ENCODE measurements at regions not wholly inside any gene's neighbourhood (a gene's known extent, or its start where the extent isn't known, plus 50 kb on each side); places are given as distances from the start of the nearest gene placed in this dataset.

DNA sequence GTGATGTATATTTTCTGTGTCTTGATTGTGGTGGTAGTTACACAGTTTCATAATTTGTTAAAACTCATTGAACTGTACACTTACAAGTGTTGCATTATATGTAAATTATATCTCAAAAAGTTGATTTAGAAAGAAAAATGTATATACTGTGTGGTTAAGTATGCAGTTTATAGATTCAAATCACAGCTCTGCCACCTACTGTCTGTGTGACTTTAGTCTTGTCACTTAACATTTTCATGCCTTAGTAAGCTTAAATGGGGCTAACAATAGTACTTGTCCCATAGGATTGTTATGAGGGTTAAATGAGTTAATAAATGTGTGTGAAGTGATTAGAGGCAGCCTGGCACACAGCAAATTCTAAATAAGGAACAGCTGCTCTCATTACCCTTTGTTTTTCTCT is 120.9 kb upstream of the P2RY1 start:
- peak in 1 of 2 donors; percentile 2 for DNase-seq (ENCODE audit: low read depth in 2 of 2)

DNA sequence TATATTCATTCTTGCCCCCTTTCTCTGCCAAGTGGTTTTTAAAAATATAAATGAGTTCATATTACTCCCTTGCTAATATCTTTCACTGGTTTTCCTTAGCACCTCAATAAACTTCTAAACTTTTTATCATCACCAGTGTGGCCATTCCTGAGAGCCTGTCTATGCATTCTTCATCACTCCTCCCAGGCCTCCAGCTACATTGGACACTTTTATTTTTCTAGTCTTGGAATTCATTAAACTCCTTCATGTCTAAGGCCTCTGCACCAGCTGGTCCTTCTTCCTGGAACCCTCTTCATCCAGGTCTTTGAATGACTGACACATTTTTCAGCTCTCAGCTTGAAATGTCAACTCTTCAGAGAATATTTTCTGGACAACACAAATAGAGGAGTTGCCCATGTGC is 120.4 kb upstream of the P2RY1 start:
- DNase-seq (ENCODE audit: low read depth in 2 of 2) = no peak

DNA sequence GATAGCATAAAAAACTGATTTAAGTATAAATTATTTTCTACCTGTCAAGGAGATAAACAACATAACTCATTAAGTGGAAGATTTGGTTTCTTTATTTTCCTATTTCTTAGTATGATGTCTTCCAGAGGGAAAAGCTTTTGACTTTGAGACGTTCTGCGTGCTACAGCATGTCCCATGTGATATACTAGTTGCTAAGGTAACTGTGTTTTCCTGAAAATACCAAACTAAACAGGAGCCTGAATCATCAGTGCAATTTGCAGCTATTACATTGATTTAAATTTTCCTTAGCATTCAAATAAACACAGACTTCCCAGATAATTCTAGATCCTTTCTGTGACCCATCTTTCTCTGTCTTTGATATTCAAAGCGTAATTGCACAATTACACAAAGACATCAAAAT is 117.7 kb upstream of the P2RY1 start:
- no peak for DNase-seq (ENCODE audit: low read depth in 2 of 2)

DNA sequence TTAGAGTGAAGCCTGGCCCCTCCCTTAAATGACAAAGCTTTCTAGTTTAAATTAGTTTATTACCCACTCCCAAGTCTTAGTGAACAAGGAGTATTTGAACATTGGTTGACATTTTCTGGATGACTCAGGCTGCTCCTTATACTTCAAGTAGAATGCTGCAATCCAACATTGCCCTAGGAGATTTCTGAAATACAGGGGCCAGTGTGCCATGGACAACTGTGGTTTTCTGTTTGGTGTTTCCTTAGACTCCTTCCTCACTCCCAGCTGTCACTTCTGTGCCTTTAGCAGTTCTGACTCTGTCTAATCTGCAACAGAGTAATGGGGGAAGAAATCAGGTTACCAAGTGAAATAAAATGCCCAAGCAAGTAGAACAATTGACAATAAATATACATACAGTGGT is 116.1 kb upstream of the P2RY1 start:
- DNase-seq (ENCODE audit: low read depth in 2 of 2) = no peak

DNA sequence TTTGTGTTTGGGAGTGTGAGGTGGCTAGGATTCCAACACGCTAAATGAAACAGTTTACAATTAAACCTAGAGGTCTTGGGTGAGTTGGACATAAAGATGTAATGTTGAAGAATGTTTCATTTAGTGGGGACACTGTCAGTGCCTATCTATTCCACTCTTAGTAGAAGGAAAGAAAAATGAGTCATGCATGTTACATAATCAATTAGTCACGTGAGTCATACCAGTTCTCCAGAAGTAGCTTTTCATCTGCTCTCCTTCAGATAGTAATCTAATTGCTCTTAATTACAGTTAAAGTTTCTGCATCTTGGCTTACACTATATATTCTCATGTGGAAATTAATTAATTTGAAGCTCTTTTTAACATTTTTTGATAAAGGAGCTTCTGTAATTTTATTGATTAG is 115.7 kb upstream of the P2RY1 start:
- no peak for DNase-seq (ENCODE audit: low read depth in 2 of 2)

DNA sequence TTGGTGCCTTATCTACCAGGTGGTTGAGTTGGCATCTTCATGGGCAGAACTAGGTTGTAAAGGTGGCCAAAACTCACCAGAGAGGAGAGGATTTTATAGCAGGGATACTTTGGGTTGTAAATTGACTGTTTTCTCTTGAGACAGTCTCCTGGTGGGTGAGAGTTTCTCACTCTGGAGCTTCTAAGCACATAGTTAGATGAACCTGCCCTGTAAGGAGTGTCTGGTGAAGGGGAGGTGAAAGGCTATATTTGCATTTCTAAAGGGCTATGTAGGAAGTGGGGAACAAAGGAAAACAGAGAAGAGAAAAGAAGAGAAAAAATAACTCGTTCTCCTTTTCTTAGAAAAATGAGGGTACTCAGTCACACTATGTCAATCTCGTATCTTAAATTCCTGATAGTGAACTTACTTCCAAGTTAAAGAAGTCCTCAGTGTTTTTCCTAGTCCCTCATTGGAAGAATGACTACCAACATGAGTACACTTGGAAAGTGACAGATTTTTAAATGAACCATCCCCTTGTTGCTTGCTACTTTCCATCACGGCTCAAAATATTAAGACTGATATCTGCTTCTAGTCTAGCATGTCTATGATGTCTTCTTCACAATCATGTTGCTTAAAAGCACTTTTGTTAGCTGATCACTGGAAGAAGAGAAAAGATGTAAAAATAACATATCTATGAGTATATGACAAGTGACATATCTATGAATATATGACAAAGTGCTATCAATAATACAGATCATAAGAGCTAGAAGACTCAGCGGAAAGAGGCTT is 113.8 kb upstream of the P2RY1 start:
- DNase-seq (ENCODE audit: low read depth in 2 of 2) = no peak

DNA sequence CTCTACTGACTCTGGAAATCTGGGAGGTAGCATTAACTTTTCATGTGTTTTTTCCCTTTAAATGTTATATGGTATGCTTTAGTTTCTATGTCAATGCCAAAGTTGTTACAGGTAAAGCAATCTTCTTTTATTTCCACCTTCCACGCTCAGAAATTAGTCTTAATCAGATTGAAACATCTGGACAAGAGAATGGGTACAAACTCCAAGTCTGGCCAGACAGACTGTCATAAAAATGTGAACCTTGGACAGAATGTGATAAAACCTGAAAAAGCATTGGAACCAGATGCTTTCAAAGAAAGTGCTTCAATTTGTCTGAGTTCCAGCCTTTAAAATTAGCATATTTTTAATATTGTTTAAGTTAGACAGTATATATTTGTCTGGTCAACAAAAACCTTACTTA is 110.7 kb upstream of the P2RY1 start:
- no peak for DNase-seq (ENCODE audit: low read depth in 2 of 2)

DNA sequence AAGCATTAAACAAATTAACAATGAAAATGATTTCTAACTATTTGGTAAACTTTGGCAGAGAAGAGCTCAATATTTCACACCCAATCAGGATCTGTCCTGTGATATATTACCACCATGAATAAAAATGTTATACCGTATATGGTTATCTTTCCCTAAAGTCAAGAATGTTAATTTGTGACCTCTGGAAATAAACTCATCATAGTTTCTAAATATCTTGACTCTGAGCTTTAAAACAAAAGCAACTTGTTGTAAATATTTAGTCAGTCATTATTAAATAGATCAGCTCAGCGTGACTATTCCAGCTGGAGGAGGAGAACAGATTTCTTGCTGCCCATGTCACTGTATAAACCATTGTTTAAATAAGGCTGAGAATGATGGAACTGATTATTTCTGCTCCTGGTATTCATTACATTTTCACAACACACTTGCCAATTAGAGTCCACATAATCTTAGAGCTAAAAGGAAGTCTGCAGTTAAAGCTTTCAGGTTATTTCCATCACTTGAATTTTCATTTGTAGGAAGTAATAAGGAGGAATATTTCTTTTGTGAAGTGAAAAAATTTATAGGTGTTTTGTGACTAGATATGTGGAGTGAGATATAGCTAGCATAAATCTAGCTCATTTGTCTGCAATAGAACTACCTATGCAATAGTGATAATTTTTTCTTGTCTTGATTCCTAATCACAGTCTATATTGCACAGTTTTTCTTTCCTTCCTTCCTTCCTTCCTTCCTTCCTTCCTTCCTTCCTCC is 106.5 kb upstream of the P2RY1 start:
- no peak for DNase-seq (ENCODE audit: low read depth in 2 of 2)

DNA sequence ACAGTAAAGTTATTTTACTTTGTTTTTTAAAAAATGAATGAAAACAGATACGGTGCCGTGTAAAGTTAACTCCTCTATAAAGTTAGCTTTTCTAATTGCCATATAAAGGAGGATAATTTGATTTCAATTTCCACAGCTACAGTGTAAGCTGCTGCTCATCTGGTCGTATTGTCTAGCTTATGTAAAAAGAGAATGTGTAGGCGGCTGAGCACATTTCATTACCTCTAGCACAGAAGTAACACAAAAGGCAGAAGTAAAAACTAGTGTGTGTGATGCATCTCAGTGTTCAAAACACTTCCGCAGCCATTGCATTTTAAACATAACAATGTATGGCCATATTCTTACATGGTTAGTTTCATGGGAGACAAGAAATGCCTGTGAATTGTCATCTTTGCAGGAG is 105.0 kb upstream of the P2RY1 start:
- no peak for DNase-seq (ENCODE audit: low read depth in 2 of 2)

DNA sequence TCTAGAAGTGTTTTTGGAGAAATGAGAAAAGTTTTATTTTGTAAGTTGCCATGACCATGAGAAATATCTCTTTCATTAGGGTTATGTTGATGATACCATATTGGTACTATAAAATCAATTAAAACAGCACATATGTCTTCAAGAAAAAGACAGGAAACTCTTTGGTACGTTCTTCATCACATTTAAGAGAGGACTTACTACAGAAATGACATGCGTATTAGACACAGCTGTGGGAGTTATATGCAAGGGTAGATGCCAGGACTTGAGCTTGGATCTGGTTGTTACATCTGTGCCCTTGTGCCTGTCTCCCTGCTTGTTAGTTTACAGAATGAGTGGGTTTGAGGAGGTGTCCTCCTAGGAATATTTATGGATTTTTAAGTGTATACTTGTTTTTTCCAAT is 103.4 kb upstream of the P2RY1 start:
- DNase-seq (ENCODE audit: low read depth in 2 of 2) = no peak

DNA sequence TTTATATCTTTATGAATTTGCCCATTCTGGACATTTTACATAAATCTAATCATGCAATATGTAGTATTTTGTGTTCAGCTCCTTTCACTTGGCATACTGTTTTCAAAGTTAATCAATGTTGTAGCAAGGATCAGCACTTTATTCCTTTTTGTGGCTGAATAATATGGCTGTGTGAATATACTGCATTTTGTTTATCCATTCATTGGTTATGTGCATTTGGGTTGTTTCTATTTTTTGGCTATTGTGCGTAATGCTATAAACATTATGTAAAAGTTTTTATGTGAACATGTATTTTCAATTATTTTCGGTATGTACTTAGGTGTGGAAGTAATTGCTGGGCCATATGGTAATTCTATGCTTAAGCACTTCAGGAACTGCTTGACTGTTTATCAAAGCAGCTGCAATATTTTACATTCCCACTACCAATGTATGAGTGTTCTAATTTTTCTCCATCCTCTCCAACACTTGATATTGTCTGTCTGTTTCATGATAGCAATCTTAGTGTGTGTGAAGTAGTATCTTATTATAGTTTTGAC is 101.3 kb upstream of the P2RY1 start:
- DNase-seq (ENCODE audit: low read depth in 2 of 2) = no peak

DNA sequence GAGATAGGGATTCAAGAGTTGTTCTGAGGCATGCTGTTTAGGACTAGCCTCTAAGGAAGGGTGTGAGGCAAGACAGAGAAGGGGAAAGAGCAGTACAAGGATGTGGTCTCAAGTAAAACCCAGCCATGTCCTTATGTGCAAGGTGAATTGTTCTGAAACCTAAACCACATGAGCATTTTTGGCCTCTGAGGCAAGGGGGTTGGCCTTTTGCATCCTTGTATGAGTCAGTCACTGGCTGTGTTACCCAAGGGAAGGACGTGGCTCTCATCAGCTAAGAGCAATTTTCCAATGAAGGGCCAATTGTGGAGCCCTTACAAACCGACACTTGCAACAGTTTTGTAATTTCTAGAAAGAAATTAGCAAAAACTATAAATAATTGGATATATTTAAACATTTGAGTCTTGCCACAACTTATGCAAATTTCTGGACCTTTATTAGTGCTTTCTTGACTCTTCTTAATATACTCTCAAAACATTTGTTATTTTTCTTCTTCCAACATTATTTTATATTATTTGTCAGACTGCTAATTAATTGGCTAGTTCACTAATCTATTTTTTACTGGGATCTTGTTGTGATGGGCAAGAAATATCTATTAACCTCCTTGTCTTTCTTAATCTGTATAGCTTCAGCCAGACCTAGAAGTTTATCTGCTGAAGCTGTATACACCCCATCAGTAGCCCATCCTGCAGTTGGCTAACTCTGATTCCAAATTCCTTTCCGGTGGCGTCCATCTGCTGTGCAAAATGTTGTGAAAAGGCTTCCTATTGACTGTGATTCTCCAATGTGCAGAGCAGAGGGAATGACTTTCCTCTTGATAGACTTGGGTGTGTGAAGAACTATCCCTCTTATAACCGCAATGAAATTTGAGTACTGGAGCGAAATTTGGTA is 97.7 kb upstream of the P2RY1 start:
- no peak for DNase-seq (ENCODE audit: low read depth in 2 of 2)

DNA sequence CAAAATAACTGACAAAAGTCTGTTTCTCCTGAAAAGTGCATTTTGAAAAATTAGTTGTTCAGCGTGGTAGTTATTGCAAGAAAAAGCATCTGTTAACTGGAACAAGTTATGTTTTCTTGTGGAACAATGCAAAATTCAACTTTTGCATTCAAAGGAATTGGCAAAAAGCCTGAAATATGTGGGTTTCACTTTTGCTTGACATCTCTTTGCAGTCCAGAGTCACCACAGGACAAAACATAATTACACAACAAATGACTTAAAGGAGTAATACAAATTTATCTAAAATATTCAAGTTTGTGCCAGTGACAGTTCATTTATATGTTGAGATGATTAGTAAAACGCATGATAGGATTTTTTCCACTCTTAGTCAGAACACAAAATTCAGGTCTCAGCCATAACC is 96.3 kb upstream of the P2RY1 start:
- no peak for DNase-seq (ENCODE audit: low read depth in 2 of 2)

DNA sequence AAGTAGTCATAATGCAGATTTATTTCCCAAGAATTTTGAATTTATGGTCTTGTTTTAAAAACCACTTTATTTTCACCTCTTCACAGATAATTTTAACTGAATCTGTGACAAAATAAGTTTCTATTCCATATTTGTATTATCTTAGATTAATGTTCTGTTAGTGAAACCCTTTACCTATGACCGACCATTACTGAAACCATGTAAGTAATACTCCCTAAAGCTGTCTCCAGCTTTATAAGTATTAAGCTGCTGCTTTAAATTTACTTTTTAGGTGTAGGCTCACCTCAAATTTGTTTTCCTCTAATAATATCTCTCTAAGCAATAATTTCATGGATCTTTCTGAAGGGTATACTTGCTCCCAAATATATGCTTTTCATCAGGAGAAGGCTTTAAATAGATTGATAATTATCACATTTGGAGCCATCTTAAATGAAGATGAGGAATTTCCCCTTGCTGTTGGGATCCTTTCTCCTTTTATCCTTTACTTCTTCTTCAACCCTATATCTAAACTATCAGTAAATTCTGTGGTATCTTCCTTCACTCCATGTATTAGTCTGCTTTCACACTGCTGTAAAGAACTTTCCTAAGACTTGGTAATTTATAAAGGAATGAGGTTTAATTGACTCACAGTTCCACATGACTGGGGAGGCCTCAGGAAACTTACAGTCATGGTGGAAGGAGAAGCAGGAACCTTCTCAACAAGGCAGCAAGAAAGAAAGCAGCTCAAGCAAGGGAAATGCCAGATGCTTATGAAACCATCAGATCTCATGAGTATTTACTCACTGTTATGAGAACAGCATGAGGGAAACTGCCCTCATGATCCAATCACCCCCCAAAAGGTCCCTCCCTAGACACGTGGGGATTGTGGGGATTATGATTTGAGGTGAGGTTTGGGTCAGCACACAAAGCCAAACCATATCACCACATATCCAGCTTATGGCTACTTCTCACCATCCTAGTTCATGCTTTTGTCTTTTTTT is 92.3 kb upstream of the P2RY1 start:
- DNase-seq (ENCODE audit: low read depth in 2 of 2) = no peak

DNA sequence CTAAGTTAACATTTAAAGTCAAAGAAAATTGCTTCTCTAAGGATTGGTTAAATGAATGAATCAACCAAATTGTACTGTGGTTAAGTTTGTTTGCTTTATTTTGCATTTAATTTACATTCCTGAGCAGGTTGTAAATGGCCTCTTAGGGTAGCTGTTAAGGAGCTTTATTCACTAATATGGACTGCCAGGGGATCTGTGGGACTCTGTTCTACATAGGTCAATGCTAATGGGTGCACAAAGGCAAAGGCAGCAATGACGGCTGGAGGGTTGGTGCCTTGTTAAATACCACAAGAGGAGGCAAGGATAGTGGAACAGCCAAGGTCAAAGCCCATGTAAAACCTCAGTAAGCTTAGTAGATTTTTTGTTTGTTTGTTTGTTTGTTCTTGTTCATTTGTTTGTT is 89.3 kb upstream of the P2RY1 start:
- DNase-seq (ENCODE audit: low read depth in 2 of 2) = no peak

DNA sequence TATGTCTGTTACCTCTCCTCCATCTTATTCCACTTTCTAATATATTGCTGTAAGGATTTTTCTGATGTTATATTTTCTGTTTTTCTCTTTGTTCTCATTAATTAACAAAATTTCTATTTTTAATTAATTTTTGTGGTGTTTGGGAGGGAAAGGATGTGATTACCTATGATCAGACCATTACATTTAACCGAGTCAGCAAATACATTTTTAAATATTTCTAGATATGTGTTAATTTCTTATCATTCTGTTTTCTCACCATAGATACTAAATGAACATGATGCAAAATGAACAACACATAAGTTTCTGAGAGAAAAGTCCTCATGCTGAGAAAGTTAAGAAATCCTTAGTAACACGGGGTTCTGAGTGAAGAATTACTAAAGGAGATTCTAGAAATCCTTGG is 80.6 kb upstream of the P2RY1 start:
- DNase-seq (ENCODE audit: low read depth in 2 of 2) = no peak

DNA sequence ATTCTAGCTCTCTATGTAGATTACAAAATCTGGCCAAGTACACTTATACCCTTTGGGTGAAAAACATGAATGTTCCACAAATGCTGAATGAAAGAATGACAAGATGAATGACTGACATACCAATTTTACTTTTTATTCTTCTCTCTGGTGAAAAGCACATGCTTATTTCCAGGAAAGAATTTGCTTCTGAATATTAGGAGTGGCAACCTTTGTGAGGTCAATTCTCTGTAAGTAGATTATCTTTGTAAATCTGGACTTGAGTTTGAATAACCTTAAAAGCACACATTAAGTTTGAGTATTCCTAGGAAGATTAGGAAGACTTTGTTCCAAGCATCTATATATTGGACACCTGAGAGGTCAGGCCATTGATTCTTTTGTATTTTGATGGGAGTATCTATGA is 78.1 kb upstream of the P2RY1 start:
- DNase-seq (ENCODE audit: low read depth in 2 of 2) = no peak

DNA sequence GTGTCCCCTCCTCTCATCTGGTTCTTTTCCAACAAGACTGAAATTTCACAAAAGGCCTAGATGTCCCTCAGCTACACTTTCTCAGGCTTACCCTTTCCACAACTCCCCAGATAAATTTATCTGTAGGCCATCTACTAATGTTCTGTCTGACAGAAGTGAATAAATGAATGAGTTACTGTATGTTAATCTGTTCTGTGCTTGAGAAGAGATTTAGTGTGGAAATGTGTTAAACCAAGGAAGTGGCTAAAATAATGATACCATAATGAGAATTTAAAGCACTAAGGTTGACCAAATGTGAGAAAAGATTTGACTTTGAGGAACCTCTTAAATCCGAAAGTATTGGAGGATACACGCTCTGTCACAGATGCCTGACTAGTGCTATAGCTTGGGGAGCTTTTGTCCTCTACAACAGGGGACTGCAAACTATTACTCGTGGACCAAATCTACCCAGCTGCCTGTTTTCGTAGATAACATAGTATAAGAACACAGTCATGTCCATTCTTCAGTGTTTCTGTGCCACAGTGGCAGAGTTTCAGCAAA is 74.8 kb upstream of the P2RY1 start:
- DNase-seq (ENCODE audit: low read depth in 2 of 2) = no peak

DNA sequence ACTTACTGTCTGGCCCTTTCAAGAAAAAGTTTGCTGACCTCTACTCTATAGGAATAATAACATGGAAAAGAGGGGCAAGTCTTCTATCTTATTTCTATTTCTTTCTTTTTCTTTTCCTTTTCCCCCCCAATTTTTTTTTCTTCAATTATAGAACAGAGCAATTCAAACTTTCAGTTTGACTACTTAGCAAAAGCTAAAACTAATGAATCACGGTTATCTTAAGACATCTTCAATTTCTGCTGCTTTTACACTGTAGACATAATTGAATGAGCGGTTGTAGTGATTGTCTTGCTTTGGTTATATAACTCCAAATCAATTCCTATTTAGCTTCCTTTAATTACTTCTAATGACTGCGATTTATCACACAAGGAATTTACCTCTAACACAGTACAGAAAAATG is 74.3 kb upstream of the P2RY1 start:
- DNase-seq (ENCODE audit: low read depth in 2 of 2) = no peak

DNA sequence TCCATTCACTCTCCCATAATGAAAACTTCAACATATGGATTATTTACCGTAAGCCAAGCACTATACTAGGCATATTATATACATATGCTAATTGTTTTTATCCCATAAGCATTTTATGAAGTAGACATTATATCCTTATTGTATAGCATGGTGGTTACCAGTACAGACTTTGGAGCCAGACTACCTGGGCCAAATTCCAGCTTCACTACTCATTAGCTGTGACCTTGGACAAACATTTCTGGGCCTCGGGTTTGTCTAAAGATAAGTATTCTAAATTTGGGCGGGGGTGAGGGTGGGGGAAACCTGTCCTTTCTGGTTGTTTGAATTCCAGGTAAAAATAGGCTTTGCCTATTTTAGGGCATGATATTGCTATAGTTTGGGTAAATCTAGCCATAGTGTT is 66.5 kb upstream of the P2RY1 start:
- DNase-seq (ENCODE audit: low read depth in 2 of 2) = no peak

DNA sequence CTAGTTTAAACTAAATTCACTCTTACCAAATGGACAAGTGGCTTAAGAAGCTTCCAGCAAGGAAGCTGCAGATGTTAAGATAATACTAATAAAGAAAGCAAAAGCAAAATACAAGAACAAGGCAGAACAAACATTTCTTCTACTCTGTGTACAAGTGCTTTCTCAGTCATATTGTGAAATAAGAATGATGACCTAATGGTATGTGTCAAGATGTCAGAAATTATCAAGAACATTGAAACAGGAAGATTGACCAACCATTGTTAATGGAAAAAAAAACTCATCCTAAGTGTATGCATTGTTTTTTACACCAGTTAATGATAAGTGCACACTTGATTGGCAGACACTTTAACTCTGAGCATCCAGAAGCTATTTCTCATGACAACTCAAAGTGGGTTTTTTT is 65.4 kb upstream of the P2RY1 start:
- DNase-seq (ENCODE audit: low read depth in 2 of 2) = no peak
